Body of pancreas (tissue), 4 donors: ENCODE measurements at regions not wholly inside any gene's neighbourhood (a gene's known extent, or its start where the extent isn't known, plus 50 kb on each side); places are given as distances from the start of the nearest gene placed in this dataset.
"Not testable (repeated sequence)": the region's sequence is repeated elsewhere in the genome, so short reads cannot be mapped to it uniquely, and the experiment has no call there.

Experiments
- ATAC-seq: fragments of 150-250 bp; one replicate; pipeline ENCODE4 v1.9.1; 2016
- DNase-seq, 4 donors: peaks; one replicate each; pipeline ENCODE4 v3.0.0-alpha.2; 2019
- H3K27ac ChIP-seq, 4 donors: fragments of 200-600 bp; sonication (generic); 1 replicate in 3 of 4; 2 replicates in 1 of 4; pipeline versions ENCODE4 v1.5.1 to v1.6.1; 2016 to 2019; ENCODE audit warnings: mild to moderate bottlenecking in 1 of 4, mixed read lengths in 1 of 4, moderate library complexity in 1 of 4
- H3K27me3 ChIP-seq, 2 donors: fragments of 200-600 bp; sonication (generic); one replicate each; pipeline ENCODE4 v1.6.0; 2016; ENCODE audit warnings: mild to moderate bottlenecking in 1 of 2
- H3K36me3 ChIP-seq, 2 donors: fragments of 200-600 bp; sonication (generic); replicated peaks in 1 of 2; 2 replicates each; pipeline ENCODE4 v1.5.1; 2016; ENCODE audit warnings: low read depth in 2 of 2; ENCODE audit not compliant: insufficient read depth in 1 of 2
- H3K4me1 ChIP-seq: fragments of 200-600 bp; sonication (generic); one replicate; pipeline ENCODE4 v1.6.0; 2016
- H3K4me3 ChIP-seq, 2 donors: fragments of 200-600 bp; sonication (generic); 1 replicate in 1 of 2; 2 replicates in 1 of 2; pipeline ENCODE4 v1.5.1; 2016 to 2019
- H3K9me3 ChIP-seq, 3 donors: fragments of 200-600 bp; sonication (generic); 1 replicate in 2 of 3; 2 replicates in 1 of 3; pipeline ENCODE4 v1.5.1; 2016
- CTCF ChIP-seq, 7 experiments: fragments of 450-650 bp in 4 of 7; fragments of 200-600 bp in 3 of 7; sonication (generic) in 3 of 7; IDR thresholded peaks; one replicate each; pipeline ENCODE4 v1.5.1; 2016 to 2019; ENCODE audit warnings: antibody characterized with exemption in 7 of 7
- POLR2A ChIP-seq, 3 donors: fragments of 450-650 bp; IDR thresholded peaks; one replicate each; pipeline ENCODE4 v1.6.1; 2016; ENCODE audit warnings: antibody characterized with exemption in 3 of 3, mild to moderate bottlenecking in 2 of 3
- WGBS, 2 donors: methylation state at CpG; one replicate each; pipeline ENCODE4 v1.1.5; 2017; 5-methylcytosine and 5-hydroxymethylcytosine counted together
- intact Hi-C: fragments of 100-400 bp; cut with DNase I; formaldehyde crosslinking; loops from one replicate; pipeline ENCODE4 v1.15.1; 2023

DNA sequence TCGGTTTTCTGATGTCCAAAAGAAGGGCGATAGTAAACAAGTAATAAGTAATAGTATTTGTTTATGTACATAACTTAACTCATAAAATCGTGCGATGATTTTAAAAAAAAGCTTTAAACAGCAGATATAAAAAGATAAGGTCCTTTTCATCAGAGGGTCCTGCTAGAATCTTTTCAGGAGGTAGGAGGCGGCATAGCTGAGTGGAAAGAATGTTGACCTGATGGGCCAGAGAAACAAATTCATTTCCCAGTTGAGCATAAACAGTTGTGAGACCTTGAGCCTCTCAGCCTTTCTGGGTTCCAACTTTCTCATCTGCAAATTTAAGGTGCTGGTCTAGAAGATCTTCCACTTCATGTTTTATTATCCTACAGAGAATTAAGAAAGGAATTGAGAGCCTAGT lies 173.5 kb downstream of the LACC1 start:
- Histone ChIP-seq H3K36me3 (no peaks in the 10 kb centered on the region), H3K27ac (no peak overlapping the region), H3K4me1 (peaks cover 10% of the 10 kb centered on the region), H3K27me3 (no peaks in the 10 kb centered on the region), H3K9me3 (no peaks in the 10 kb centered on the region), H3K4me3 (no peak overlapping the region)
- intact Hi-C loops: no loop called here
- ATAC-seq (no peak), DNase-seq (no peak)
- TF ChIP-seq POLR2A (IDR thresholded peaks at IDR 0.05) (no peak), CTCF (IDR thresholded peaks at IDR 0.05) (no peak)
- 40 to 51% methylated on average over 5 of the region's 5 CpGs for WGBS, 2 donors

- Histone ChIP-seq H3K9me3 (no peaks in the 10 kb centered on the region), H3K36me3 (no peaks in the 10 kb centered on the region), H3K27ac (no peak overlapping the region), H3K27me3 (no peaks in the 10 kb centered on the region), H3K4me3 (no peak overlapping the region), H3K4me1 (peaks cover 10% of the 10 kb centered on the region)
- no peak for DNase-seq
- WGBS, 2 donors: 91 to 95% methylated on average over 1 of the region's 1 CpG
- intact Hi-C loops: no loop called here
- TF ChIP-seq POLR2A (IDR thresholded peaks at IDR 0.05) (no peak), CTCF (IDR thresholded peaks at IDR 0.05) (no peak)
- ATAC-seq: no peak
Observed at GRCh38 chr13:44054525-44054924, 174.8 kb downstream of the LACC1 start.

- H3K27me3 ChIP-seq, DNase-seq, H3K36me3 ChIP-seq, intact Hi-C loops, H3K27ac ChIP-seq, H3K4me3 ChIP-seq, H3K9me3 ChIP-seq, ATAC-seq: not testable (repeated sequence)
- 25 to 42% methylated on average over 6 of the region's 6 CpGs for WGBS, 2 donors
- peaks cover 10% of the 10 kb centered on the region for H3K4me1 ChIP-seq
Observed at GRCh38 chr13:44055681-44056080, 176.0 kb downstream of the LACC1 start.

DNA sequence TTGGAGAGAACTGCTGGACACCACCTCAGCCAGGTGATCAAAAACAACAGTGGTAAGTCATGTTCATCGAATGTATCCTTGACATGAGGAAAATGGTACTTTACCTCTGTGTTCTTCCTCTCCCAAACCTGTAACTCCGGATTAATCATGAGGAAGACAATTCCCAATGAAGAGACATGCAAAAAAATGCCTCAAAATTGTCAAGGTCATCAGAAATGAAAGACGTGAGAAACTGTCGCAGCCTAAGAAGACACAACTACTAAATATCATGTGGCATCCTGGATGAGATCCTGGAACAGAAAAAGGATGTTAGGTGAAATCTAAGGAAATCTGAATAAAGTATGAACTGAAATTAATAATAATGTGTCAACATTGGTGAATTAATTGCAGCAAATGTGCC lies 178.4 kb downstream of the LACC1 start:
- 52 to 54% methylated on average over 4 of the region's 4 CpGs for WGBS, 2 donors
- DNase-seq: no peak
- intact Hi-C loops: no loop called here
- Histone ChIP-seq H3K27ac (no peak overlapping the region), H3K27me3 (no peaks in the 10 kb centered on the region), H3K4me3 (no peak overlapping the region), H3K4me1 (no peaks in the 10 kb centered on the region), H3K9me3 (no peaks in the 10 kb centered on the region), H3K36me3 (no peaks in the 10 kb centered on the region)
- ATAC-seq: no peak
- no peak for TF ChIP-seq CTCF (IDR thresholded peaks at IDR 0.05)
- no peak for TF ChIP-seq POLR2A (IDR thresholded peaks at IDR 0.05)

DNA sequence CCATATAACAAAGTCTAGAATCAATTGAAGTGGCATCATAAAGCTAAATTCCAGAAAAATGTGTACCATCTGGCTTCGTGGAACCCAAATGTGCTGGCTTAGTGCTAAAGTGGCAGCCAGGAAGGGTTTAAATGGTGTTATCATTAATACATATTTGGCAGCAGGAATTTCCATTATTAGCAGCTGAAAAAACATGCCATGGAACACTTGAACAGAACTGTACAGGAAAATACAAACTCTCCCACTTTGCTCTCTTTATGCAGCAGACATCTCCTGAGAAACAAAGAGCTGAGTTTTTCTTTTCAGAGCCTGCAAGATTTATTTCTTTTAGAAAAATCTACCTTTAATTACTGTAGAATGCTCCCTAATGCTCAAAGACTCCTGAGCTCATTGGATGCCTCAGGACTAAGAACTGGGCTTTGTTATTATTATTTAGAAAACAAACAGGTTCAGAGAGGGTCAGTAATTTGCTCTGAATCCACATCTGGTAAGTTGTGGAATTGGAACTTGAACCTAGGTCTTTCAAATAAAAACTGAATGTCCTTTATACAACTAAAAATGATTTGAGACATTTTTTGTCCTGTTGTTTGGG lies 179.0 kb downstream of the LACC1 start:
- DNase-seq: no peak
- Histone ChIP-seq H3K9me3 (no peaks in the 10 kb centered on the region), H3K27me3 (no peaks in the 10 kb centered on the region), H3K4me3 (no peak overlapping the region), H3K27ac (no peak overlapping the region), H3K4me1 (no peaks in the 10 kb centered on the region), H3K36me3 (no peaks in the 10 kb centered on the region)
- 8 to 17% methylated on average over 1 of the region's 1 CpG for WGBS, 2 donors
- intact Hi-C loops: no loop called here
- ATAC-seq: no peak
- TF ChIP-seq POLR2A (IDR thresholded peaks at IDR 0.05) (no peak), CTCF (IDR thresholded peaks at IDR 0.05) (no peak)
